SK-N-DZ (cell line): ENCODE measurements at regions not wholly inside any gene's neighbourhood (a gene's known extent, or its start where the extent isn't known, plus 50 kb on each side); places are given as distances from the start of the nearest gene placed in this dataset.

Experiments used
- DNase-seq: peaks from one replicate; pipeline ENCODE4 v3.0.0-alpha.2; 2015; ENCODE audit warnings: low spot score

DNA sequence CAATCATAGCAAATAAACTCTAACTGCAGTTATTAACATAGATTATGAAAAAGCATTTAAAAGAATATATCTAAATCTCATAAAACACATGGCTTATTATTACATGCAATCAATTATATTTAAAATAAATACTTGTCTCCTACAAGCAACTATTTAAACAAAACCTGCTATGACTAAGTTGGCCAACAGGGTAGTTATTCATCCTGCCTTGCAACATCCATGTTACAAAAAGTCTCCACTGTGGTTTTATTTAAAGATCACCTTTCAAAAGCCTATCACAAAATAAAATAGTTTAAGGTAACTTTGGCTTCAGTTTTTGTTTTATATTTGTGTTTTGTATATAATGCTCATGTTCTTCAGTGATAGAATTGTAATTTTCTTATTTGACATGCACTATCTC is 1127.0 kb upstream of the MAP3K7 start:
- no peak for DNase-seq

GRCh38 chr6:91711518-91711917 is 1124.6 kb upstream of the MAP3K7 start:
- no peak for DNase-seq

GRCh38 chr6:91710342-91710741 is 1123.5 kb upstream of the MAP3K7 start:
- DNase-seq = no peak

DNA sequence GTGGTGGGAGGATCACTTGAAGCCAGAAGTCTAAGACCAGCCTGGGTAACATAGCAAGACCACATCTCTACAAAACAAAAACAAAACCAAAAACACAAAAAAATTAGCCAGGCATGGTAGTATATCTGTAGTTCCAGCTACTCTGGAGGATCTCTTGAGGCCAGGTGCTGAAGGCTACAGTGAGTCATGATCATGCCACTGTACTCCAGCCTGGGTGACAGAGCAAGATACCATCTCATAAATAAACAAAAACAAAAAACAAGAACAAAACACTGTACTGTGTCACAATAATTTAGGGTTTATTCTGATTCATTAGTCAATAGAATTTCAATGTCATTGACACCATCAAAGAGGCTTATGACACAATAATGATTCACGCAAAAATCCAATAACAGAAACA is 1121.7 kb upstream of the MAP3K7 start:
- no peak for DNase-seq

- DNase-seq = no peak
These were observed 1118.8 kb upstream of the MAP3K7 start for GRCh38 chr6:91705646-91706045.

DNA sequence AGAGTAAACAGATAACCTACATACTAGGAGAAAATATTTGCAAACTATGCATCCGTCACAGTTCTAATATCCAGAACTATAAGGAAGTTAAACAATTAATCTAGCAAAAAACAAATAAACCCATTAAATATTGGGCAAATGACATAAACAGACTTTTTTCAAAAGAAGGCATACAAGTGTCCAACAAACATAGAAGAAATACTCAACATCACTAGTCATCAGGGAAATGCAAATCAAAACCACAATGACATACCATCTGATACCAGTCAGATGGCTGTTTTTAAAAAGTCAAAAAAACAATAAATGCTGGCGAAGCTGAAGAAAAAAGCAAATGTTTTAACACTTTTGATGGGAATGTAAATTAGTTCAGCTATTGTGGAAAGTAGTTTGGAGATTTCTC is 1117.7 kb upstream of the MAP3K7 start:
- DNase-seq = no peak

GRCh38 chr6:91697010-91697695 is 1110.3 kb upstream of the MAP3K7 start:
- DNase-seq = peak; percentile 43

GRCh38 chr6:91695221-91695620 is 1108.3 kb upstream of the MAP3K7 start:
- peak; percentile 65 for DNase-seq

DNA sequence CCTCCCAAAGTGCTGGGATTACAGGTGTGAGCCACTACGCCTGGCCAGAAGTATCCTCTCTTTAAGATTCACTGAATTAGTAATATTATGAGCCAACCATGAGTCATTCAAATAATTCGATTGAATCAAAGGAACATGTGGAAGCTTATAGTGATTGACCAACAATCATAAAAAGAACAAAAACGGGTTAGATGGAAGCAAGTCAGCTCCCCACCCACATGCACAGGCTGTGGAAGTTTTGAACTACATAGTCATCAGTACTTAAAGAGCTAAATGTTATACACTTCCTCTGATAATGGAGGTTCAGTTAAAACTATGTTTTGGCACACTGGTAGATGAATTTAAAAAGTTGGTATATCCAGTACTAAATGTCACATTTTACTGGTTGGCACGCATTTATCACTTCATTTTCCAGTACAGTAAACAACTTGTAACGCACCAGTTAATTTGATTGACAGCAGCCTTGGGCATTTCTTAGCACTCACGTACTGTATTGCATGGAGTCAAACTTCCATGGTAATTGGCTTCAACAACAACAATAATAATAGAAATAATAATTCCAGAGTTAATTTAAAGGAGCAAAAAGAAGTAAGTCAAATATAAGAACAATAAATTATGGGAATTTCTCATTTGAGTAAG is 1107.3 kb upstream of the MAP3K7 start:
- no peak for DNase-seq

DNA sequence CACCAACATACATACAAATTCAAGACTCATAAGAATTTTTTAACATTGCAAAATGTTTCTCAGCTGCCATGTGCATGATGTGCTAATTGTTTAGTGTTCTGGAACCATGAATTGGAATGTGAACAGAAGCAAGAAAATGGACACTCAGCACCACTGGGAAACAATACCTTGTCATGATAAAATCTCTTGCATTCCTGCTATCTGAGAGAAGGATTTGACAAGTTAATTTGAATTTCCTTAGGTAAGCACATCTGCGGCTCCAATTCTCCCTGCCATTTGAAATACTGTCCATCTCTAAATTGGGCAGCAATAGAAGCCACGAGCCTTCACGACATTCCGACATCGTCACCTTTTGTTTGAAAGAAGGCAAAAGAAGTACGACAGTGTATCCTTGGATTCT is 1104.6 kb upstream of the MAP3K7 start:
- no peak for DNase-seq

- no peak for DNase-seq
These were observed 1096.4 kb upstream of the MAP3K7 start for GRCh38 chr6:91683240-91683639.

- no peak for DNase-seq
These were observed 1094.4 kb upstream of the MAP3K7 start for GRCh38 chr6:91681296-91681695.

DNA sequence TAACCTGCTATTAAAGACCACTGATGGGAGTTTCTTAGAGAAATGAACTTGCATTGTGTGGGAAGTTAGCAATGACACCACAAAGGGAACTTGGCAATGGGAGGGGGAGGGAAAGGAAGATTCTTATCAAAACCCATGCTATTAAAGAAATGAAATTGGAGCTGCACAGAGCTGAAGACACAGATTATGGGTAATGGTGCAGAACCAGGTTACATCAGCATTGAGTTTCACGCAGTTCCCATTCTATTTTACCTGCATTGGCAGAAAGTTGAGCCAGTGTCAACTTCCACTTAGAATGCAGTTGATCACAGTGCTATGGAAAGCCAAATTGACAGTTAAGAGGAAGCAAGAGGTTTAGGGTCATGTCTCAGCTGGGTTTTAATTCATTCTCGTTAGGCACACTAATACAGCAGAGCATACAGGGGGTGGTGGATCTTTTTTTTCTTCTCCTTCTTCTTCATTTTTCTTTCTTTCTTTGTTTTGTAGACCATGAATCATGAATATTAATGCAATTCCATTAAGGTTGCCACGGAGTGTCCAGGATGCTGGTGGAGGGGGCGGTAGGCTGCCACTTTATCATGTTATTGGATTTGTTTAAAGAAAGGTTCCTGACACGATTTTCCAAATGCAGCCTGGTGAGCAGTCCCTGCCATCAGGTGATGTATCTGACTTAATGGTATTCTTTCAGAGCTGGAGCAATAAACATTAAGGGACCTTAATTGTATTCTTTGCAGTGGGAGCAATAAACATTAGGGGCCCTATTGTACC is 1092.0 kb upstream of the MAP3K7 start:
- peak; percentile 82 for DNase-seq

- DNase-seq = no peak
These were observed 1085.3 kb upstream of the MAP3K7 start for GRCh38 chr6:91672201-91672600.

- no peak for DNase-seq
These were observed 1083.0 kb upstream of the MAP3K7 start for GRCh38 chr6:91669871-91670268.

DNA sequence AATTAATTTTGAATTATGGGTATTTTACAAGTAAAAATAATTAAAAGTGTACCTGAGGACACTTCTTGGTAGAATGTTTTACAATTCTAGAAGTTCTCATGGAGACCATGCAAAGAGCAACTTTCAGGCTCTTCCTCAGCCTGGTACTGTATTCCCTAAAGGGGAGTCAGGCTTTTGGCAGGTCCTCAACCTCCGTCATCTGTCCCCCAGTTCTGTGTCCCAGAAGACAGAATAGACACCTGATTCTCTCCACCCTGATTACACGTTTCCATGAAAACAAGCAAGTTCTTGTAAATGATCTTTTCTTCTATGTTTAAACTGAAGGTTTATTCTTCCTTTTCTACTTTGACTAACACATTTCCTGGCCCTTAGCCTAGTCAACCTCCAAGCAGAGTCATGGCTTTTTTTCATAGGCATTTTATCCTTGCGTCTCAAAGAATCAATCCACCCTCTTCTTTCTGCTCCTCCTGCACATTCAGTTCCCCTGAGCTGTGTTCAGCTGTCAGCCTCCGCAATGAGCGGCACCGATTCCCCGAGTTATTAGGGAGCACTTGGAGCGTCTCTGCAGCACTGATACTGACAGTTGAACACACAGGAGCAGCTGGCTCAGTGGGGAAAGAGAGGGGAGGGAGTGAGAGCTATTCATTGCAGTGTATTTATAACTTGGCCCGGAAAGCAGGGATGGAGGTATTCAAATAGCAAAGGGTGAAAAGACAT is 1082.4 kb upstream of the MAP3K7 start:
- peak; percentile 23 for DNase-seq

- no peak for DNase-seq
These were observed 1080.7 kb upstream of the MAP3K7 start for GRCh38 chr6:91667596-91667995.

DNA sequence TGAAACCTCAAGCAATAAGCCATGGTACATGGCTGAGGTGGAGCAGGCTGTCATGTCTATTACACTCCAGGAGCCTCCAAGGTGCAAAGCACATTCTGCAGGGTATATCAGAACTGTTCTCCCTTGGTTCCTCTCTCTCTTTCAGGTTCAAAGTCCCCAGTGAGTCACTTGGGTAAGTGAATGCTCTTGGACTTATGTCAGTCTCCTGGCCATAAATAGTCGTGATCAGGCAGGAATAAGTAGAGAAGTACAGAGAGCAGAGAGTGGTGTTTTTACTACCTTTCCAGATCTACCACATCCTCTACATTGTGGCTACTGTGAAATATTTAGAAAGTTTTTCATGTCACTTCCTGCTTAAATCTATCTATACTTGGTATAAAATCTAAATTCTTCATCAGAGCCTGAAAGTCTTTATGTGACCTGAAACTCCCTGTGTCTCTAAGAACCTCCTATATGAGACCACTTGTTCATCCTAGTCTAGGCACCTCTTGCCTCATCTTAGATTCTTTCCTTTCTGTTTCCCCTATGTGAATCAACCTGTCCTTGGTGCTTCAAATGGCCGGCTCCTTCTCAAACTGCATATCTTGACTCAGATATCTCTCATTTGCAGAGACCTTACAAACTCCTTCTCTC is 1077.6 kb upstream of the MAP3K7 start:
- no peak for DNase-seq

DNA sequence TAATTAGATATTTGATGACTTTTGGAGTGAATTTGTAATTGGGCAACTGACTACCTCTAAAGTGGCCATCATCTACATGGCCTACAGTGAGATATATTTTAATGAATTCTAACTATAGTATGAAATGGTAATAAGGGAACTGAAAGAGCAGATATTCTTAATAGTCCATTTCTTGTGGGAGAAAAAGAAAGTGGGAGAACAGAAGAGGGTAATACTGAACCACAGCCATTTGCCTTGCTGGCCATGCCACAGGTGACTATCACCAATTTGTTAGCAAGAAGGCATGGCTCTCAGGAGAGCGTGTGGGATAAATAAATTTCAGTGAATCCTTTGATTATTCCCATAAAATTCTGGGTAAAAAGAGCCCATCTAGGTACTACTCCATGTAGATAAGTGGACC is 1074.0 kb upstream of the MAP3K7 start:
- no peak for DNase-seq

DNA sequence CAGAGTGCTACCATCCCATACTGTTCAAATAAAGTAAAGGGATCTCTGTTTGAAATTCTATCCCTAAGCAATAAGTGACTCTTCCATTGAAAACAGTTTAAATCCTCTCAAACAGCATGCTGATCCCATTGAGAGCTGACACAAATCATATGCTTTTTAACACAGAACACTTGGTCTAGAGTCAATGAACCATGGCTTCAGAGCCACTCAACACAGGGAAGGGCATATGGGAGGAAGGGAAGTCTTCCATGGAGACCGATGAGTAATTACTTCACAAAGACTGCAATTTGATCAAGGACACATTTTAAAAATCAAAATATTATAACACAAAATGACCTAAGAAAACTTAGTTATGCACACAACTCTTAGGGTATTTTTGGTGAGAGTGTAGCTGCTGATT is 1073.0 kb upstream of the MAP3K7 start:
- no peak for DNase-seq

DNA sequence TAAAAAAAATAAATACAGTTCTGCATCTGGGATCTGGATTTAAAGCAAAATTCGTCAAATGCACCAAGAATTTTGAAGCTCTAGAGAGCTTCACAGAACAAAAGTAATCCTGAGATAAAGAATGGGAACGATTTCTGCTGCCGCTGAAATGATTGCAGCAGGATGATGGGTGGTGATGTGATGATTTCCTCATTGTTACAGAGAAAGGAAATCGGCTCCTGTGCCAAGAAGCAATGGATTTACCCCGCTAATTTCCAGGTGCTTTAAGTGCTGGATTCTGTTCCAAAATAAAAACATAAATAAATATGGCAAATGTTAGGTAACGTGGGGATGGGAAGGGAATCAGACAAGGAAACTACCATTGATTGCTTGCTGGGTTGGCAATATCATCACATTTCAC is 1067.9 kb upstream of the MAP3K7 start:
- DNase-seq = no peak

DNA sequence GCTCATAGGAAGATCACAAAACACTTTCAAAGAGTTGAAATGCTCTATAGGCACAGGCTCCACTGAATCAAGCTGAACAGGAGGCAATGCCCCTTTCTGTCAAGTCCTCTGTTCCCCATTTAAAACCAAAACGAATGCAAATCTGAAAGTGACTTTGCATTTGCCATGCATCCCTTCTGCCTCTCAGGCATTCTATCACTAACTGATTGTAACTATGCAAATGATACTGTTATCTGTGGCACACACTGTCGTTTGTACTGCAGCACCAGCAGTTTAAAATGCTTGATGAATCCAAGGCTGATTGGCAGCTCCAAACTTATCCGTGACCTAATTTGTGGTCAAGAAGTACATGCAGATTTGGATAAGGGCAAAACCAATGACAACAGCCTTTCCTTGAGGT is 1067.5 kb upstream of the MAP3K7 start:
- no peak for DNase-seq
